K562 (cell line): ENCODE measurements at regions not wholly inside any gene's neighbourhood (a gene's known extent, or its start where the extent isn't known, plus 50 kb on each side); places are given as distances from the start of the nearest gene placed in this dataset.

Experiments used
- ATAC-seq: fragments of 200-7000 bp; cut with Tn5 transposase; 3 replicates; pipeline ENCODE4 v1.9.1; 2020; ENCODE audit warnings: moderate library complexity
- BruUV-seq: library from RNA; stranded (reverse); fragments of 400-500 nt; replicated peaks from 2 replicates; lab custom pipeline; 2021; lab: Mats Ljungman, UMichigan
- CTCF ChIA-PET: fragments of 300-600 bp; formaldehyde crosslinking; extraction: SDS; loops from one replicate; lab custom pipeline; 2021; ENCODE audit warnings: low intra/inter-chr PET ratio; lab: Yijun Ruan, JAX
- POLR2A ChIA-PET: fragments of 300-600, 350-650 bp; sonication (Branson Sonifier 250); formaldehyde crosslinking; extraction: SDS; loops from one replicate; lab custom pipeline; 2021; ENCODE audit warnings: antibody characterized with exemption, inconsistent platforms; lab: Yijun Ruan, JAX
- DNase-seq, 4 experiments: peaks; one replicate each; pipeline versions ENCODE4 v3.0.0 to v3.0.0-alpha.2; 2011 to 2018; ENCODE audit warnings: low spot score in 3 of 4, mixed read lengths in 3 of 4; ENCODE audit errors: extremely low read depth in 1 of 4
- FAIRE-seq: peaks from 2 replicates; lab custom pipeline; 2011; peaks lifted over from hg19 to GRCh38; lab: Jason Lieb, UNC
- H2AFZ ChIP-seq: 2 replicates; pipeline ENCODE4 v1.6.0; 2011; ENCODE audit warnings: low read depth, low read length, control low read depth, inconsistent platforms
- H3K27ac ChIP-seq: fragments of 200-600 bp; 3 replicates; pipeline ENCODE4 v1.8.0; 2011; ENCODE audit warnings: low read depth, mild to moderate bottlenecking, control low read depth, inconsistent platforms, low read length, moderate library complexity, mixed read lengths; ENCODE audit errors: extremely low read depth
- H3K27me3 ChIP-seq, 2 experiments: fragments of 300-600 bp in 1 of 2; 2 replicates in 1 of 2; 3 replicates in 1 of 2; pipeline versions ENCODE4 v1.6.0 to v1.8.0; 2011; ENCODE audit warnings: inconsistent platforms in 2 of 2, low read length in 2 of 2, mild to moderate bottlenecking in 1 of 2, mixed read lengths in 1 of 2, moderate library complexity in 1 of 2; ENCODE audit not compliant: control insufficient read depth in 2 of 2, insufficient read depth in 2 of 2
- H3K36me3 ChIP-seq: fragments of 300-600 bp; 3 replicates; pipeline ENCODE4 v1.8.0; 2011; ENCODE audit warnings: mild to moderate bottlenecking, low read length, inconsistent platforms; ENCODE audit not compliant: control insufficient read depth, insufficient read depth
- H3K4me1 ChIP-seq, 2 experiments: fragments of 200-600 bp in 1 of 2; replicated peaks in 1 of 2; 2 replicates in 1 of 2; 3 replicates in 1 of 2; pipeline versions ENCODE4 v1.5.1 to v1.8.0; 2011; ENCODE audit warnings: inconsistent platforms in 2 of 2, low read length in 2 of 2, mild to moderate bottlenecking in 1 of 2, mixed read lengths in 1 of 2, moderate library complexity in 1 of 2; ENCODE audit not compliant: control insufficient read depth in 2 of 2, insufficient read depth in 2 of 2
- H3K4me2 ChIP-seq: 2 replicates; pipeline ENCODE4 v1.6.1; 2011; ENCODE audit warnings: low read length, control low read depth, inconsistent platforms, mixed read lengths; ENCODE audit not compliant: insufficient read depth
- H3K4me3 ChIP-seq: fragments of 200-600 bp; sonication (generic), shearing (Covaris generic); 2 replicates; pipeline ENCODE4 v1.5.1; 2016; ENCODE audit warnings: control low read depth, inconsistent platforms
- H3K79me2 ChIP-seq: fragments of 200-600 bp; 3 replicates; pipeline ENCODE4 v1.8.0; 2011; ENCODE audit warnings: low read length, inconsistent platforms; ENCODE audit not compliant: control insufficient read depth, insufficient read depth
- H3K9ac ChIP-seq, 2 experiments: 2 replicates each; pipeline versions ENCODE4 v1.6.0 to v1.6.1; 2011; ENCODE audit warnings: low read depth in 2 of 2, low read length in 2 of 2, control low read depth in 1 of 2, inconsistent platforms in 1 of 2, mild to moderate bottlenecking in 1 of 2, mixed read lengths in 1 of 2; ENCODE audit not compliant: insufficient read depth in 1 of 2
- H3K9me1 ChIP-seq: one replicate; pipeline ENCODE4 v1.6.0; 2011; ENCODE audit warnings: inconsistent platforms, mild to moderate bottlenecking, low read length, moderate library complexity; ENCODE audit not compliant: control insufficient read depth, insufficient read depth
- H3K9me3 ChIP-seq: replicated peaks from 2 replicates; pipeline ENCODE4 v1.5.1; 2011; ENCODE audit warnings: low read depth, low read length, inconsistent platforms; ENCODE audit not compliant: control insufficient read depth, insufficient read depth
- H4K20me1 ChIP-seq: replicated peaks from 2 replicates; pipeline ENCODE4 v1.6.1; 2011; ENCODE audit warnings: low read length, inconsistent platforms, mixed read lengths; ENCODE audit not compliant: control insufficient read depth, insufficient read depth
- ETV1 ChIP-seq: fragments of 450-650 bp; conservative IDR thresholded peaks from 2 replicates; pipeline ENCODE4 v1.6.1; 2016; ENCODE audit warnings: missing genetic modification characterization, control low read depth, low read depth, missing compliant biosample characterization
- FIP1L1 ChIP-seq: fragments of 200-400 bp; formaldehyde crosslinking; IDR thresholded peaks from 2 replicates; pipeline ENCODE4 v1.6.1; 2018; ENCODE audit warnings: mild to moderate bottlenecking, low read depth, low read length; ENCODE audit not compliant: poor library complexity, severe bottlenecking
- GTF2E2 ChIP-seq: fragments of 200-800 bp; sonication (Bioruptor generic); IDR thresholded peaks from 2 replicates; pipeline ENCODE4 v1.6.1; 2016; ENCODE audit warnings: missing genetic modification characterization, missing compliant biosample characterization
- HCFC1 ChIP-seq: IDR thresholded peaks from 2 replicates; pipeline ENCODE4 v1.6.1; 2012; ENCODE audit warnings: low read depth, low read length, improper control_type of control experiment
- HEY1 ChIP-seq: fragments of 250-450 bp; sonication (Bioruptor Pico); IDR thresholded peaks from 2 replicates; pipeline ENCODE4 v1.5.0; 2020; ENCODE audit warnings: mild to moderate bottlenecking, moderate library complexity, borderline replicate concordance
- HMG20A ChIP-seq: fragments of 450-650 bp; formaldehyde crosslinking; conservative IDR thresholded peaks from 2 replicates; pipeline ENCODE4 v1.4.0; 2020; ENCODE audit warnings: mild to moderate bottlenecking, mixed read lengths
- HNRNPH1 ChIP-seq: fragments of 200-400 bp; formaldehyde crosslinking; optimal IDR thresholded peaks from 2 replicates; pipeline ENCODE3; 2017; ENCODE audit warnings: low read depth, mild to moderate bottlenecking, low read length, moderate library complexity
- IFI16 ChIP-seq: fragments of 250-450 bp; sonication (Bioruptor Pico); IDR thresholded peaks from 2 replicates; pipeline ENCODE4 v2.1.2; 2022; ENCODE audit warnings: mild to moderate bottlenecking, inconsistent platforms
- MAFF ChIP-seq: IDR thresholded peaks from 2 replicates; pipeline ENCODE4 v1.6.1; 2012; ENCODE audit warnings: low read length, improper control_type of control experiment
- PURB ChIP-seq: sonication (generic); formaldehyde crosslinking; IDR thresholded peaks from 2 replicates; pipeline ENCODE4 v1.9.0; 2021; ENCODE audit warnings: low read depth, mild to moderate bottlenecking, missing genetic modification reagents
- RUNX1 ChIP-seq: sonication (generic); IDR thresholded peaks from 2 replicates; pipeline ENCODE4 v1.6.1; 2016; ENCODE audit warnings: antibody characterized with exemption, low read depth
- SAP30 ChIP-seq: fragments of 200-600 bp; sonication (generic); IDR thresholded peaks from 2 replicates; pipeline ENCODE4 v1.6.1; 2012; ENCODE audit warnings: borderline replicate concordance, low read depth, mild to moderate bottlenecking, moderate library complexity, low read length, control low read depth, inconsistent platforms; ENCODE audit not compliant: insufficient read depth, poor library complexity, severe bottlenecking
- SMAD1 ChIP-seq: fragments of 150-350 bp; IDR thresholded peaks from 2 replicates; pipeline ENCODE4 v1.6.1; 2014; ENCODE audit warnings: low read length, low read depth; ENCODE audit not compliant: partially characterized antibody
- TCFL5 ChIP-seq: fragments of 250-450 bp; sonication (Bioruptor Pico); conservative IDR thresholded peaks from 2 replicates; pipeline ENCODE4 v1.6.1; 2021; ENCODE audit warnings: mild to moderate bottlenecking, moderate library complexity, matching md5 sums
- TEAD1 ChIP-seq, 2 experiments: fragments of 450-650 bp in 1 of 2; sonication (generic) in 1 of 2; formaldehyde crosslinking; IDR thresholded peaks; 2 replicates each; pipeline versions ENCODE4 v1.4.0 to v1.8.0; 2020 to 2022; ENCODE audit warnings: mild to moderate bottlenecking in 2 of 2, missing genetic modification reagents in 1 of 2
- ZNF408 ChIP-seq: fragments of 250-450 bp; sonication (Bioruptor Pico); IDR thresholded peaks from 2 replicates; pipeline ENCODE4 v1.4.0; 2020; ENCODE audit warnings: low read depth, mild to moderate bottlenecking, moderate library complexity
- ZNF699 ChIP-seq: fragments of 250-450 bp; sonication (Bioruptor Pico); IDR thresholded peaks from 2 replicates; pipeline ENCODE4 v1.8.0; 2021; ENCODE audit warnings: mild to moderate bottlenecking, moderate library complexity; ENCODE audit not compliant: insufficient replicate concordance
- WGBS: fragments of 100-300 bp; shearing (Covaris generic); methylation state at CpG from one replicate; pipeline ENCODE4 v1.1.6; 2016; ENCODE audit warnings: low coverage, mixed read lengths; ENCODE audit not compliant: insufficient coverage; ENCODE audit errors: missing lambda C conversion rate; 5-methylcytosine and 5-hydroxymethylcytosine counted together
- in situ Hi-C: fragments of 300-500 bp; cut with MboI; formaldehyde crosslinking; loops from 4 replicates; pipeline ENCODE4 v1.15.0; 2018; ENCODE audit warnings: inconsistent platforms, mixed read lengths
- intact Hi-C: fragments of 100-400 bp; cut with micrococcal nuclease; formaldehyde crosslinking; loops from 2 replicates; pipeline ENCODE4 v1.14.2; 2022
- TF ChIP-seq, protein P1 (sequence below): sonication (generic); formaldehyde crosslinking; IDR thresholded peaks from 2 replicates; pipeline ENCODE4 v1.8.1; 2023; ENCODE audit warnings: mild to moderate bottlenecking, missing genetic modification reagents

DNA sequence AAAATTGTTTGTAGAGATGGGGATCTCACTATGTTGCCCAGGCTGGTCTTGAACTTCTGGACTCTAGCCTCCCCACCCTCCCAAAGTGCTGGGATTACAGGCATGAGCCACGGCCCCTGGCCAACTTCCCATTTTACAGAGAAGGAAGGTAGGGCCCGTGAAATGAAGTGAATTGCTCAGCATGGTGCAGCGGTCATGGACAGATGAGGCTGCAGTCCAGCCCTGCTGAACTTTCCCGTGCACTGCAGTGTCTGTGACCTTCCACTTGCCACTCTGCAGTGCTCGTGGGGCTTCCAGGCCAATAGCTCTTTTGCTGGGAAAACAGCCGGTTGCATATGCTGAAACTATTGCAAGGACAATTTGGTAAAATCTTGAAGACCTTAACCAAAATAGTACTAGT, 454.4 kb upstream of the FAT1 start:
- in situ Hi-C loops = no loop called here

GRCh38 chr4:187178587-187178986, 454.9 kb upstream of the FAT1 start:
- H3K27me3 ChIP-seq = peaks cover 0 to 12% of the 10 kb centered on the region in 2 experiments; a peak in 2 of 5 replicates
- H4K20me1 ChIP-seq = no peaks in the 10 kb centered on the region
- intact Hi-C loops (loop anchor here (5.0 kb wide), 1 partner anchor 451 kb away; no protein-coding TSS in a partner anchor), in situ Hi-C loops (no loop called here)
- no peak for DNase-seq
- no peak overlapping the region for H2AFZ ChIP-seq
- no peaks in the 10 kb centered on the region for H3K9me3 ChIP-seq
- ATAC-seq = no peak
- no TSS peak for BruUV-seq
- POLR2A ChIA-PET = no interaction called here
- H3K9ac ChIP-seq = no peak overlapping the region
- WGBS = 1% methylated on average over 6 of the region's 6 CpGs
- FAIRE-seq = no peak
- CTCF ChIA-PET = no interaction called here
- H3K4me1 ChIP-seq = no peaks in the 10 kb centered on the region
- TF ChIP-seq ZNF699 (CRISPR knock-in tag) (no peak), HNRNPH1 (no peak), IFI16 (no peak), ZNF408 (no peak), TEAD1 (CRISPR knock-in tag; IDR thresholded peaks at IDR 0.05) (no peak), SAP30 (no peak), FIP1L1 (no peak), MAFF (no peak), ETV1 (no peak), RUNX1 (no peak), PURB (no peak)
- TF ChIP-seq, protein P1, sequence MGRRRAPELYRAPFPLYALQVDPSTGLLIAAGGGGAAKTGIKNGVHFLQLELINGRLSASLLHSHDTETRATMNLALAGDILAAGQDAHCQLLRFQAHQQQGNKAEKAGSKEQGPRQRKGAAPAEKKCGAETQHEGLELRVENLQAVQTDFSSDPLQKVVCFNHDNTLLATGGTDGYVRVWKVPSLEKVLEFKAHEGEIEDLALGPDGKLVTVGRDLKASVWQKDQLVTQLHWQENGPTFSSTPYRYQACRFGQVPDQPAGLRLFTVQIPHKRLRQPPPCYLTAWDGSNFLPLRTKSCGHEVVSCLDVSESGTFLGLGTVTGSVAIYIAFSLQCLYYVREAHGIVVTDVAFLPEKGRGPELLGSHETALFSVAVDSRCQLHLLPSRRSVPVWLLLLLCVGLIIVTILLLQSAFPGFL (CRISPR knock-in tag) = no peak
- H3K36me3 ChIP-seq = no peaks in the 10 kb centered on the region
- no peak overlapping the region for H3K27ac ChIP-seq
- H3K4me3 ChIP-seq = no peak overlapping the region
- H3K4me2 ChIP-seq = no peak overlapping the region
- H3K79me2 ChIP-seq = no peaks in the 10 kb centered on the region
- no peaks in the 10 kb centered on the region for H3K9me1 ChIP-seq

More for the DNA sequence above, 454.4 kb upstream of the FAT1 start:
- CTCF ChIA-PET = no interaction called here
- Histone ChIP-seq H4K20me1 (no peaks in the 10 kb centered on the region), H3K9me1 (no peaks in the 10 kb centered on the region), H3K79me2 (no peaks in the 10 kb centered on the region), H3K27ac (no peak overlapping the region), H3K4me1 (no peaks in the 10 kb centered on the region), H3K9me3 (no peaks in the 10 kb centered on the region), H3K9ac (no peak overlapping the region), H3K4me3 (no peak overlapping the region), H2AFZ (no peak overlapping the region), H3K36me3 (no peaks in the 10 kb centered on the region), H3K27me3 (peaks cover 0 to 12% of the 10 kb centered on the region in 2 experiments; a peak in 2 of 5 replicates), H3K4me2 (no peak overlapping the region)
- TF ChIP-seq HMG20A (CRISPR knock-in tag) (no peak), GTF2E2 (no peak), HEY1 (CRISPR knock-in tag) (no peak), HCFC1 (no peak), SMAD1 (no peak), TCFL5 (no peak)
- no peak for FAIRE-seq
- POLR2A ChIA-PET = no interaction called here
- DNase-seq = no peak
- no TSS peak for BruUV-seq
- WGBS = 2% methylated on average over 6 of the region's 6 CpGs
- intact Hi-C loops = loop anchor here (5.0 kb wide), 1 partner anchor 451 kb away; no protein-coding TSS in a partner anchor
- ATAC-seq = no peak
